Nephron (organoid): ENCODE measurements at regions not wholly inside any gene's neighbourhood (a gene's known extent, or its start where the extent isn't known, plus 50 kb on each side); places are given as distances from the start of the nearest gene placed in this dataset.

Experiments used
- H3K27ac Mint-ChIP-seq, 3 experiments: 2 replicates each; pipeline ENCODE4 v1.8.0; 2020; ENCODE audit warnings: mixed read lengths in 3 of 3, mild to moderate bottlenecking in 2 of 3, moderate library complexity in 1 of 3
- H3K27me3 Mint-ChIP-seq: 2 replicates; pipeline ENCODE4 v1.8.0; 2021; ENCODE audit warnings: low read depth, mild to moderate bottlenecking, moderate library complexity, mixed read lengths
- H3K36me3 Mint-ChIP-seq: 2 replicates; pipeline ENCODE4 v1.8.0; 2020; ENCODE audit warnings: low read depth, mixed read lengths
- H3K4me1 Mint-ChIP-seq: 2 replicates; pipeline ENCODE4 v1.8.0; 2020; ENCODE audit warnings: mixed read lengths
- H3K4me3 Mint-ChIP-seq, 3 experiments: 2 replicates each; pipeline ENCODE4 v1.8.0; 2020; ENCODE audit warnings: mild to moderate bottlenecking in 3 of 3, mixed read lengths in 3 of 3, moderate library complexity in 2 of 3
- H3K9me3 Mint-ChIP-seq: 2 replicates; pipeline ENCODE4 v1.8.0; 2020; ENCODE audit warnings: mixed read lengths
- TF ChIP-seq, protein P1 (sequence below), 3 experiments: fragments of 200-600 bp; sonication (generic); IDR thresholded peaks; one replicate each; pipeline ENCODE4 v1.5.0; 2021; ENCODE audit warnings: antibody characterized with exemption in 3 of 3; ENCODE audit not compliant: unreplicated experiment in 3 of 3

DNA sequence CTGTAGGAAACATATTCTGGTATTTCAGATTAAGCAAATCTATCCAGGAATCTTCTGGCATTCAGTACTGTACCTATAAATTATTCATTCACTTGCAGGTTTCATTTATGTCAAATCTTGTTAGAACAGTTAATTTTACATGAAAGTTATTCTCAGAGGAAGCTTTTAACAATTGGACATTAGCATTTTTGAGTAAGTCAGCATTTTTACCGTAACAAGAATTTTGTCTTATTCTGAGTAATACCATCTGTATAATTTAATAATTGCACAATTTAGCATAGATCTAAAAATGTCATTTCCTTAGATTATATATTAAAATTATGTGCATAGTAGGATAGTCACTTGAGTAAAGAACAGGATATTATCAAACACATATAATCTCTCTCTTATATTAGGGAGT lies 764.8 kb upstream of the LRFN5 start:
- no peaks in the 10 kb centered on the region for H3K4me1 Mint-ChIP-seq
- no peak overlapping the region for H3K27ac Mint-ChIP-seq
- H3K27me3 Mint-ChIP-seq = no peaks in the 10 kb centered on the region
- H3K4me3 Mint-ChIP-seq = no peak overlapping the region
- no peaks in the 10 kb centered on the region for H3K9me3 Mint-ChIP-seq
- no peaks in the 10 kb centered on the region for H3K36me3 Mint-ChIP-seq
- TF ChIP-seq, protein P1, sequence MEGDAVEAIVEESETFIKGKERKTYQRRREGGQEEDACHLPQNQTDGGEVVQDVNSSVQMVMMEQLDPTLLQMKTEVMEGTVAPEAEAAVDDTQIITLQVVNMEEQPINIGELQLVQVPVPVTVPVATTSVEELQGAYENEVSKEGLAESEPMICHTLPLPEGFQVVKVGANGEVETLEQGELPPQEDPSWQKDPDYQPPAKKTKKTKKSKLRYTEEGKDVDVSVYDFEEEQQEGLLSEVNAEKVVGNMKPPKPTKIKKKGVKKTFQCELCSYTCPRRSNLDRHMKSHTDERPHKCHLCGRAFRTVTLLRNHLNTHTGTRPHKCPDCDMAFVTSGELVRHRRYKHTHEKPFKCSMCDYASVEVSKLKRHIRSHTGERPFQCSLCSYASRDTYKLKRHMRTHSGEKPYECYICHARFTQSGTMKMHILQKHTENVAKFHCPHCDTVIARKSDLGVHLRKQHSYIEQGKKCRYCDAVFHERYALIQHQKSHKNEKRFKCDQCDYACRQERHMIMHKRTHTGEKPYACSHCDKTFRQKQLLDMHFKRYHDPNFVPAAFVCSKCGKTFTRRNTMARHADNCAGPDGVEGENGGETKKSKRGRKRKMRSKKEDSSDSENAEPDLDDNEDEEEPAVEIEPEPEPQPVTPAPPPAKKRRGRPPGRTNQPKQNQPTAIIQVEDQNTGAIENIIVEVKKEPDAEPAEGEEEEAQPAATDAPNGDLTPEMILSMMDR (IDR thresholded peaks at IDR 0.05; ENCODE audit: unreplicated experiment in 3 of 3) = no peak

DNA sequence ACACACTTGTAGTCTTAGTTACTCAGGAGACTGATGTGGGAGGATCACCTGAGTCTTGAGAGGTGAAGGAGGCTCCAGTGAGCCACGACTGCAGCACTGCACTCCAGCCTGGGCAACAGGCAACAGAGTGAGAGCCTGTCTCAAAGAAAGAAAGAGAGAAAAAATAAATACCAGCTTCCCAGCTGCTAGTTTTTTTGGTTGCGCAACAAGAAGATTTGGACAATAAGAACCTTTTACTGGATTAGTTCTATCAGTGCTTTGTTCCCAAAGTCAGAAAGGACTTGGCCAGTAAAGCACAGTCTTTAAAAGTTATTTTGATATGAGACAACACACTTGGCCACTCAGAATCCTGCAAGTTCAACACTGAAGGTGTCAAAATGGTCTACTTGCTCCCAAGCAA lies 768.1 kb upstream of the LRFN5 start:
- TF ChIP-seq, protein P1 (IDR thresholded peaks at IDR 0.05; ENCODE audit: unreplicated experiment in 3 of 3) = no peak
- H3K4me3 Mint-ChIP-seq = no peak overlapping the region
- H3K36me3 Mint-ChIP-seq = no peaks in the 10 kb centered on the region
- no peak overlapping the region for H3K27ac Mint-ChIP-seq
- no peaks in the 10 kb centered on the region for H3K4me1 Mint-ChIP-seq
- H3K9me3 Mint-ChIP-seq = no peaks in the 10 kb centered on the region
- H3K27me3 Mint-ChIP-seq = no peaks in the 10 kb centered on the region

DNA sequence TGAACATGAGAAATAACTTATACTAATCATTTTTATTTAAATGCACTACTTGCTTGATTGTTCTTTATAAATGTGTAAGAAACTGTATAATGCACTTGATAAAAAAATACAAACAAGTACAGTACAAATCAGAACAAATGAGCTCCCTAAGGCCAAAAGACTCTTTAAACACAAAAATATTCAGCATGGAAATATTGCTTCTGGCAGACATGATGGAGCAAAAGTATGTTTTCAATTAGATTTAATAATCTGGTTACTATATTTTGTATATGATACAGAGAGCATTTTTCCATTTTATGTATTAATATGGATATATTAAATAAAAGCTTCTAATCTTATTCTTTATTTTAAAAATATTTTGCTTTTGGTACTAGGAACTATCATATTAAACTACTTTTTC lies 800.2 kb upstream of the LRFN5 start:
- TF ChIP-seq, protein P1 (IDR thresholded peaks at IDR 0.05; ENCODE audit: unreplicated experiment in 3 of 3) = no peak

DNA sequence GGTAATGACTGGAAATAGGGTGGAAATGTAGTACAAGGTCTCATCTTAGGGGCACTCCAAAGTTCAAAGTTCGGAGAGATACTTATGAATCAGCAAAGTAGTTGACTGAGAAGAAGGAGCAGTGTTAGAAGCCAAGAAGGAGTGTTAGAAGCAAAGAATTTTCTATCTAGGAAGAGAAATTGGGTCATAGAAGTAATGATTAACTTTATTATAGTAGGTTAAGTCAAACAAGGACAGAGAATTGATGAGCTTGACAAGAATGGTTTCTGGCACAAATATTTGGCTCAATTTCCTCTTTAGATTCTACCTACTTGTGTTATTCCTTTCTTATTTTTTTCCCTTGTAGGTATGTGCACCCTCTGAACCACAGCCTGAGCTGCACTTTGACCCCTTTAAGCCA lies 810.5 kb upstream of the LRFN5 start:
- Mint-ChIP-seq H3K36me3 (no peaks in the 10 kb centered on the region), H3K4me1 (no peaks in the 10 kb centered on the region), H3K27ac (no peak overlapping the region), H3K4me3 (no peak overlapping the region), H3K9me3 (no peaks in the 10 kb centered on the region), H3K27me3 (no peaks in the 10 kb centered on the region)
- TF ChIP-seq, protein P1 (IDR thresholded peaks at IDR 0.05; ENCODE audit: unreplicated experiment in 3 of 3) = no peak

More for the DNA sequence above, 800.2 kb upstream of the LRFN5 start:
- Mint-ChIP-seq H3K36me3 (no peaks in the 10 kb centered on the region), H3K9me3 (no peaks in the 10 kb centered on the region), H3K4me1 (no peaks in the 10 kb centered on the region), H3K4me3 (no peak overlapping the region), H3K27ac (no peak overlapping the region), H3K27me3 (no peaks in the 10 kb centered on the region)

DNA sequence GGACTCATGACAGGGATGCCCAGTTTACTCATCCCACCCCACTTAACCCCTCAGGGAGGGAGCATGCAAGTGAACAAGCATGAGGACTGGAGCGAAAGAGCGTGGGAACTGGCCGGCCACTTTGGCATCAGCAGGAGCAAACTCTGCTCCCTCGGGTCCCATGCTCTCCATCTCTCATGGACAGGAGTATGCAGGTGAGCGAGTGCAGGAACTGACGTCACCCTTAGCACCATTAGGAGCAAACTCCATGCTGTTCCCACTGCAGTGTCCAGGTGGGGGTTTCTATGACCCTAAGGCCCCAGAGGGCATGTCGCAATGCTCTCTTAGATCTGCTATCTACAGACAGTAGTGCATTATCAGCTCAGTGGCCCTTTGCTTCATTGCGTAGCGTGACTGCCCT lies 821.8 kb upstream of the LRFN5 start:
- TF ChIP-seq, protein P1 (IDR thresholded peaks at IDR 0.05; ENCODE audit: unreplicated experiment in 3 of 3) = no peak
- Mint-ChIP-seq H3K36me3 (no peaks in the 10 kb centered on the region), H3K4me1 (no peaks in the 10 kb centered on the region), H3K27ac (no peak overlapping the region), H3K9me3 (no peaks in the 10 kb centered on the region), H3K4me3 (no peak overlapping the region), H3K27me3 (no peaks in the 10 kb centered on the region)

DNA sequence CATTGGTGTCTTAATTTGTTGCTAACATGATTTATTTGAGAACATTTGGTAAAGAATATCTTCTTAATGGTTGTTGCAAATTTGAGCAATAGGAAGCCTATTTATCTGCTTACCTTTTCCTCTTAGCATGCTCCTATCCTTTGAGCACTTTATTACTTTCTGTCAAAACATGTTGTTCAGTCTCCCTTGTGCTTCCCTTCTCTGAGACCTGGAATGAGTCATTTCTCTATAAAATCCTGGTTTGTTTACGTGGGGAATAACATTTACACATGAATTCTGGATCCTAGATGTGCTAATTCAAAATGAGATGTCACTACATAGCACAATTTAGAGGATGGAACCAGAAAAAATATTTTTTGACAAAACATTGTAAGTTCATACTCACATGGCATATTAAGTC lies 844.0 kb upstream of the LRFN5 start:
- Mint-ChIP-seq H3K4me1 (peaks cover 11% of the 10 kb centered on the region), H3K9me3 (no peaks in the 10 kb centered on the region), H3K27ac (no peak overlapping the region), H3K4me3 (no peak overlapping the region), H3K27me3 (no peaks in the 10 kb centered on the region), H3K36me3 (no peaks in the 10 kb centered on the region)
- TF ChIP-seq, protein P1 (IDR thresholded peaks at IDR 0.05; ENCODE audit: unreplicated experiment in 3 of 3) = no peak
